ENCODE measurements at regions not wholly inside any gene's neighbourhood (a gene's known extent, or its start where the extent isn't known, plus 50 kb on each side); places are given as distances from the start of the nearest gene placed in this dataset.

DNA sequence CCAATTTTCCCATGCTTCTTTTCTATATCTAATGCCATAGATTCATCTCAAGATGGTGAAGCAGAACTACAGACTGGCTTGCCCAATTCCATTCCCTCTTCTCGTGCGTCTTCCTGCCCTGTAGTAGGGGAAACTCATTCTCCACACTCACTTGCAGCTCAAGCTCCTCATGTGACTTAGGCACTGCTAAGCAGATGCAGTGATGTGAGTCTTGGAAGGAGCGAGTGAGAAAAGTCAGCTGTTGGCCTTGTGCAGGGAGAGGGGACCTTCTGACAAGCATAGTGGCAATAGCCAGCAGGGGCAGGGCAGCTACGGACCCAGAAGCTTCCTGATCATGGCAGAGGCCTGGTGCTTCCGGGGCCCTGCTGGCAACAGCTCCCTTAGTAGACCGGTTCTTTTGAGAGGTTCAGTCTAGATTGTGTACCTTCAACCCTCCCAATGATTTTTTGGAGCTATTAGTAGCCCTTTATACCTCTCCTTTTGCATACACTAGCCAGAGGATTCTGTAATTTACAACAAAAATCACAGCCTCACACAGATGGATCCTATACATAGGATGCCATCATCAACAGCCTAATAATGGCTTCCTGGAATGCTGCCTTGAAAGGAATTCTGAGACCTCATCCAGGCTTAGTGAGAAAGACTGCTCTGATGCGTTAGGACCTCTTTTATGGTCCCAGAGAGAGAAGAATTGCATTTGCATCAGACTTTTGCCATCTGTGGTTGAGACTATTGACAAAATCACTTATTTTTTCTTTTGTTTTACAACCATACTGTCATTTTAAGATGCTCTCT is 121.5 kb upstream of the RIPOR2 start:
- no peak for TF ChIP-seq CTCF (IDR thresholded peaks at IDR 0.05; ENCODE audit: low read depth, low read length, poor library complexity, severe bottlenecking)
- TF ChIP-seq EZH2phosphoT487 (IDR thresholded peaks at IDR 0.05; ENCODE audit: borderline replicate concordance, low read length), result no peak

All from DOHH2 (cell line).